COLO829 (cell line): ENCODE measurements at regions not wholly inside any gene's neighbourhood (a gene's known extent, or its start where the extent isn't known, plus 50 kb on each side); places are given as distances from the start of the nearest gene placed in this dataset.

Source experiments
- DNase-seq: peaks from one replicate; pipeline ENCODE4 v3.0.0; 2012; ENCODE audit warnings: low spot score

GRCh38 chr5:171509467-171509866 is 90.0 kb downstream of the FGF18 start:
- DNase-seq: no peak

- DNase-seq: no peak
Measured at GRCh38 chr5:171512397-171512796, 93.0 kb downstream of the FGF18 start.

- no peak for DNase-seq
Measured at GRCh38 chr5:171513591-171513990, 94.1 kb downstream of the FGF18 start.

GRCh38 chr5:171518916-171519315 is 99.5 kb downstream of the FGF18 start:
- DNase-seq: no peak

GRCh38 chr5:171520300-171521174 is 101.1 kb downstream of the FGF18 start:
- no peak for DNase-seq

- DNase-seq: peak; percentile 24
Measured at GRCh38 chr5:171521219-171521633, 101.8 kb downstream of the FGF18 start.

- no peak for DNase-seq
Measured at GRCh38 chr5:171521679-171522078, 102.2 kb downstream of the FGF18 start.

GRCh38 chr5:171523781-171524180 is 104.3 kb downstream of the FGF18 start:
- DNase-seq: no peak

GRCh38 chr5:171524466-171524865 is 105.0 kb downstream of the FGF18 start:
- no peak for DNase-seq

- DNase-seq: no peak
Measured at GRCh38 chr5:171525085-171525484, 105.6 kb downstream of the FGF18 start.

- DNase-seq: no peak
Measured at GRCh38 chr5:171528036-171528435, 108.6 kb downstream of the FGF18 start.

- no peak for DNase-seq
Measured at GRCh38 chr5:171528865-171529614, 109.6 kb downstream of the FGF18 start.

GRCh38 chr5:171531638-171532037 is 112.2 kb downstream of the FGF18 start:
- no peak for DNase-seq

GRCh38 chr5:171533153-171533552 is 113.7 kb downstream of the FGF18 start:
- DNase-seq: no peak

- no peak for DNase-seq
Measured at GRCh38 chr5:171534043-171534895, 114.8 kb downstream of the FGF18 start.

GRCh38 chr5:171535162-171535561 is 115.7 kb downstream of the FGF18 start:
- no peak for DNase-seq

GRCh38 chr5:171537070-171537849 is 117.8 kb downstream of the FGF18 start:
- no peak for DNase-seq

GRCh38 chr5:171537923-171538537 is 118.6 kb downstream of the FGF18 start:
- no peak for DNase-seq

- DNase-seq: no peak
Measured at GRCh38 chr5:171538681-171539080, 119.2 kb downstream of the FGF18 start.

GRCh38 chr5:171540865-171541264 is 121.4 kb downstream of the FGF18 start:
- no peak for DNase-seq

- no peak for DNase-seq
Measured at GRCh38 chr5:171541341-171541776, 121.9 kb downstream of the FGF18 start.
